SK-N-SH (cell line): ENCODE measurements at regions not wholly inside any gene's neighbourhood (a gene's known extent, or its start where the extent isn't known, plus 50 kb on each side); places are given as distances from the start of the nearest gene placed in this dataset.

Experiments
- CTCF ChIA-PET: fragments of 300-600, 350-600 bp; formaldehyde crosslinking; extraction: SDS; loops from one replicate; lab custom pipeline; 2021; lab: Yijun Ruan, JAX
- POLR2A ChIA-PET: fragments of 350-600 bp; sonication (Branson Sonifier 250); formaldehyde crosslinking; extraction: SDS; loops from one replicate; lab custom pipeline; 2020; ENCODE audit warnings: antibody characterized with exemption, inconsistent platforms; lab: Yijun Ruan, JAX
- DNase-seq: peaks from one replicate; pipeline ENCODE4 v3.0.0; 2012
- H2AFZ ChIP-seq: fragments of 200-600 bp; sonication (generic); 2 replicates; pipeline ENCODE4 v1.8.1; 2016; ENCODE audit warnings: antibody characterized with exemption, mild to moderate bottlenecking, low read depth
- H3F3A ChIP-seq: fragments of 200-600 bp; sonication (generic); replicated peaks from 2 replicates; pipeline ENCODE3; 2016; ENCODE audit warnings: antibody characterized with exemption, mild to moderate bottlenecking; ENCODE audit not compliant: insufficient read depth
- H3K27ac ChIP-seq, 2 experiments: fragments of 200-500 bp in 1 of 2; fragments of 200-600 bp in 1 of 2; sonication (Bioruptor generic) in 1 of 2; sonication (generic), shearing (Covaris generic) in 1 of 2; 2 replicates each; pipeline versions ENCODE4 v1.5.1 to v1.6.1; 2014 to 2016; ENCODE audit warnings: low read depth in 2 of 2, inconsistent platforms in 1 of 2, low read length in 1 of 2, mild to moderate bottlenecking in 1 of 2, mixed read lengths in 1 of 2
- H3K27me3 ChIP-seq: fragments of 200-600 bp; sonication (generic), shearing (Covaris generic); 2 replicates; pipeline ENCODE4 v1.6.1; 2016; ENCODE audit warnings: mixed run types; ENCODE audit not compliant: insufficient read depth
- H3K36me3 ChIP-seq, 2 experiments: fragments of 200-500 bp in 1 of 2; fragments of 200-600 bp in 1 of 2; sonication (Bioruptor generic) in 1 of 2; sonication (generic) in 1 of 2; replicated peaks in 1 of 2; 2 replicates each; pipeline versions ENCODE3 to v1.5.1; 2014 to 2016; ENCODE audit warnings: low read length in 1 of 2, mild to moderate bottlenecking in 1 of 2; ENCODE audit not compliant: insufficient read depth in 2 of 2, control insufficient read depth in 1 of 2
- H3K4me1 ChIP-seq, 2 experiments: fragments of 200-500 bp in 1 of 2; fragments of 200-600 bp in 1 of 2; sonication (Bioruptor generic) in 1 of 2; sonication (generic), shearing (Covaris generic) in 1 of 2; 2 replicates each; pipeline versions ENCODE4 v1.5.1 to v1.6.1; 2014 to 2016; ENCODE audit warnings: low read depth in 1 of 2, low read length in 1 of 2, mixed run types in 1 of 2; ENCODE audit not compliant: insufficient read depth in 2 of 2, control insufficient read depth in 1 of 2
- H3K4me2 ChIP-seq: fragments of 200-600 bp; sonication (generic), shearing (Covaris generic); 2 replicates; pipeline ENCODE4 v1.6.1; 2017; ENCODE audit warnings: mixed run types
- H3K4me3 ChIP-seq, 2 experiments: fragments of 200-500 bp in 1 of 2; fragments of 200-600 bp in 1 of 2; sonication (Bioruptor generic) in 1 of 2; sonication (generic), shearing (Covaris generic) in 1 of 2; 2 replicates each; pipeline versions ENCODE4 v1.5.1 to v1.8.1; 2014 to 2016; ENCODE audit warnings: low read depth in 2 of 2, inconsistent platforms in 1 of 2, low read length in 1 of 2, mild to moderate bottlenecking in 1 of 2, mixed read lengths in 1 of 2, moderate library complexity in 1 of 2
- H3K79me2 ChIP-seq: fragments of 200-600 bp; sonication (generic); 2 replicates; pipeline ENCODE4 v1.8.1; 2017; ENCODE audit warnings: mild to moderate bottlenecking; ENCODE audit not compliant: insufficient read depth
- H3K9ac ChIP-seq: fragments of 200-600 bp; sonication (generic); 2 replicates; pipeline ENCODE4 v1.6.1; 2017; ENCODE audit warnings: mixed run types
- H3K9me2 ChIP-seq: fragments of 200-600 bp; sonication (generic); 2 replicates; pipeline ENCODE4 v1.6.1; 2017; ENCODE audit warnings: mixed run types
- H3K9me3 ChIP-seq: fragments of 200-600 bp; sonication (generic); 2 replicates; pipeline ENCODE4 v1.6.1; 2017; ENCODE audit warnings: mixed run types, mild to moderate bottlenecking, moderate library complexity
- H4K20me1 ChIP-seq: fragments of 200-600 bp; sonication (generic); 2 replicates; pipeline ENCODE4 v1.6.1; 2017; ENCODE audit warnings: mild to moderate bottlenecking, mixed run types; ENCODE audit not compliant: insufficient read depth
- CHD2 ChIP-seq: fragments of 150-350 bp; IDR thresholded peaks from 2 replicates; pipeline ENCODE4 v1.6.1; 2018; ENCODE audit warnings: low read length; ENCODE audit not compliant: partially characterized antibody
- ELF1 ChIP-seq: IDR thresholded peaks from 2 replicates; pipeline ENCODE4 v1.4.0; 2012
- EZH2phosphoT487 ChIP-seq: fragments of 200-600 bp; sonication (generic); IDR thresholded peaks from 2 replicates; pipeline ENCODE4 v1.6.1; 2017; ENCODE audit warnings: low read depth, mixed run types, mild to moderate bottlenecking, antibody characterized with exemption, moderate library complexity, borderline replicate concordance
- FOSL2 ChIP-seq: IDR thresholded peaks from 2 replicates; pipeline ENCODE4 v1.4.0; 2012; ENCODE audit warnings: low read depth, mild to moderate bottlenecking, moderate library complexity, borderline replicate concordance
- FOXJ3 ChIP-seq: sonication (generic); formaldehyde crosslinking; IDR thresholded peaks from 2 replicates; pipeline ENCODE4 v1.5.1; 2020; ENCODE audit warnings: mild to moderate bottlenecking, missing genetic modification reagents
- GABPA ChIP-seq: IDR thresholded peaks from 2 replicates; pipeline ENCODE4 v1.4.0; 2012; ENCODE audit warnings: low read depth, mild to moderate bottlenecking
- MXI1 ChIP-seq: IDR thresholded peaks from 2 replicates; pipeline ENCODE4 v1.6.1; 2012; ENCODE audit warnings: mild to moderate bottlenecking, low read depth, low read length, improper control_type of control experiment
- NFIC ChIP-seq: IDR thresholded peaks from 2 replicates; pipeline ENCODE4 v1.4.0; 2012; ENCODE audit warnings: borderline replicate concordance
- POLR2AphosphoS5 ChIP-seq: IDR thresholded peaks from 2 replicates; pipeline ENCODE4 v1.6.1; 2012; ENCODE audit warnings: low read depth, low read length
- REST ChIP-seq: IDR thresholded peaks from 2 replicates; pipeline ENCODE4 v1.6.1; 2012; ENCODE audit warnings: mild to moderate bottlenecking, low read depth, low read length, moderate library complexity
- RFX5 ChIP-seq: IDR thresholded peaks from 2 replicates; pipeline ENCODE4 v1.6.1; 2012; ENCODE audit warnings: mild to moderate bottlenecking, improper control_type of control experiment, low read length
- SMC3 ChIP-seq: IDR thresholded peaks from 2 replicates; pipeline ENCODE4 v1.6.1; 2012; ENCODE audit warnings: low read depth, low read length, improper control_type of control experiment
- TAF1 ChIP-seq: IDR thresholded peaks from 2 replicates; pipeline ENCODE4 v1.6.1; 2012; ENCODE audit warnings: low read depth, mild to moderate bottlenecking, low read length, moderate library complexity, borderline replicate concordance
- TCF12 ChIP-seq: IDR thresholded peaks from 2 replicates; pipeline ENCODE4 v1.4.0; 2012
- USF2 ChIP-seq: fragments of 150-350 bp; IDR thresholded peaks from 2 replicates; pipeline ENCODE4 v1.6.1; 2017; ENCODE audit warnings: antibody characterized with exemption, low read length, low read depth, borderline replicate concordance
- WGBS: methylation state at CpG from one replicate; pipeline ENCODE4 v1.1.6; 2017; ENCODE audit warnings: low lambda C conversion rate; 5-methylcytosine and 5-hydroxymethylcytosine counted together
- TF ChIP-seq, protein P1 (sequence below): fragments of 150-350 bp; IDR thresholded peaks from 2 replicates; pipeline ENCODE4 v1.6.1; 2016; ENCODE audit warnings: mild to moderate bottlenecking, low read depth, low read length
- TF ChIP-seq, protein P2 (sequence below): IDR thresholded peaks from 2 replicates; pipeline ENCODE4 v1.4.0; 2012; ENCODE audit warnings: low read depth, borderline replicate concordance
- TF ChIP-seq, protein P3 (sequence below): IDR thresholded peaks from 2 replicates; pipeline ENCODE4 v1.4.0; 2012; ENCODE audit warnings: low read depth, borderline replicate concordance

GRCh38 chr1:67893126-67893495 is 59.8 kb upstream of the GNG12 start:
- whole genome bisulfite sequencing = 95% methylated on average over 3 of the region's 3 CpGs
- H3K79me2 ChIP-seq = no peaks in the 10 kb centered on the region
- no peaks in the 10 kb centered on the region for H3K9me3 ChIP-seq
- H3K9ac ChIP-seq = no peak overlapping the region
- H3K4me1 ChIP-seq = peaks cover 7 to 43% of the 10 kb centered on the region in 2 experiments
- H3K27ac ChIP-seq = peak overlapping the region in 1 of 2 experiments; percentile 53; a peak in 1 of 4 replicates
- ChIA-PET POLR2A (no interaction called here), CTCF (interaction anchor here (1.5 kb wide), 1 partner anchor 160 kb away, joined by 3 read pairs; no protein-coding TSS in a partner anchor)
- H3K27me3 ChIP-seq = no peaks in the 10 kb centered on the region
- H3F3A ChIP-seq = peaks cover 22% of the 10 kb centered on the region
- TF ChIP-seq, protein P1, sequence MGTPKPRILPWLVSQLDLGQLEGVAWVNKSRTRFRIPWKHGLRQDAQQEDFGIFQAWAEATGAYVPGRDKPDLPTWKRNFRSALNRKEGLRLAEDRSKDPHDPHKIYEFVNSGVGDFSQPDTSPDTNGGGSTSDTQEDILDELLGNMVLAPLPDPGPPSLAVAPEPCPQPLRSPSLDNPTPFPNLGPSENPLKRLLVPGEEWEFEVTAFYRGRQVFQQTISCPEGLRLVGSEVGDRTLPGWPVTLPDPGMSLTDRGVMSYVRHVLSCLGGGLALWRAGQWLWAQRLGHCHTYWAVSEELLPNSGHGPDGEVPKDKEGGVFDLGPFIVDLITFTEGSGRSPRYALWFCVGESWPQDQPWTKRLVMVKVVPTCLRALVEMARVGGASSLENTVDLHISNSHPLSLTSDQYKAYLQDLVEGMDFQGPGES = no peak
- no peak for TF ChIP-seq EZH2phosphoT487
- no peak for TF ChIP-seq ELF1
- TF ChIP-seq RFX5 = no peak
- no peak for TF ChIP-seq USF2
- TF ChIP-seq, protein P2, sequence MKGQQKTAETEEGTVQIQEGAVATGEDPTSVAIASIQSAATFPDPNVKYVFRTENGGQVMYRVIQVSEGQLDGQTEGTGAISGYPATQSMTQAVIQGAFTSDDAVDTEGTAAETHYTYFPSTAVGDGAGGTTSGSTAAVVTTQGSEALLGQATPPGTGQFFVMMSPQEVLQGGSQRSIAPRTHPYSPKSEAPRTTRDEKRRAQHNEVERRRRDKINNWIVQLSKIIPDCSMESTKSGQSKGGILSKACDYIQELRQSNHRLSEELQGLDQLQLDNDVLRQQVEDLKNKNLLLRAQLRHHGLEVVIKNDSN = no peak
- no peak for TF ChIP-seq FOSL2
- TF ChIP-seq FOXJ3 (CRISPR knock-in tag) = no peak
- no peak for TF ChIP-seq TAF1
- no peak for TF ChIP-seq MXI1
- TF ChIP-seq REST = no peak
- TF ChIP-seq POLR2AphosphoS5 = no peak
- no peak for TF ChIP-seq CHD2
- no peak for TF ChIP-seq TCF12
- TF ChIP-seq, protein P3, sequence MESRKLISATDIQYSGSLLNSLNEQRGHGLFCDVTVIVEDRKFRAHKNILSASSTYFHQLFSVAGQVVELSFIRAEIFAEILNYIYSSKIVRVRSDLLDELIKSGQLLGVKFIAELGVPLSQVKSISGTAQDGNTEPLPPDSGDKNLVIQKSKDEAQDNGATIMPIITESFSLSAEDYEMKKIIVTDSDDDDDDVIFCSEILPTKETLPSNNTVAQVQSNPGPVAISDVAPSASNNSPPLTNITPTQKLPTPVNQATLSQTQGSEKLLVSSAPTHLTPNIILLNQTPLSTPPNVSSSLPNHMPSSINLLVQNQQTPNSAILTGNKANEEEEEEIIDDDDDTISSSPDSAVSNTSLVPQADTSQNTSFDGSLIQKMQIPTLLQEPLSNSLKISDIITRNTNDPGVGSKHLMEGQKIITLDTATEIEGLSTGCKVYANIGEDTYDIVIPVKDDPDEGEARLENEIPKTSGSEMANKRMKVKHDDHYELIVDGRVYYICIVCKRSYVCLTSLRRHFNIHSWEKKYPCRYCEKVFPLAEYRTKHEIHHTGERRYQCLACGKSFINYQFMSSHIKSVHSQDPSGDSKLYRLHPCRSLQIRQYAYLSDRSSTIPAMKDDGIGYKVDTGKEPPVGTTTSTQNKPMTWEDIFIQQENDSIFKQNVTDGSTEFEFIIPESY = no peak
- TF ChIP-seq SMC3 = no peak
- TF ChIP-seq NFIC = no peak
- no peak for TF ChIP-seq GABPA
- H2AFZ ChIP-seq = peak overlapping the region; percentile 25; the same call in 1 of the 2 replicates
- no peak overlapping the region for H3K4me2 ChIP-seq
- no peak for DNase-seq
- no peaks in the 10 kb centered on the region for H3K9me2 ChIP-seq
- no peaks in the 10 kb centered on the region for H4K20me1 ChIP-seq
- no peak overlapping the region for H3K4me3 ChIP-seq
- H3K36me3 ChIP-seq = no peaks in the 10 kb centered on the region
